Liver (tissue), 3 donors: ENCODE measurements at regions not wholly inside any gene's neighbourhood (a gene's known extent, or its start where the extent isn't known, plus 50 kb on each side); places are given as distances from the start of the nearest gene placed in this dataset.

Experiments
- ATF3 ChIP-seq: IDR thresholded peaks from 2 replicates; pipeline ENCODE4 v1.6.1; 2016; ENCODE audit warnings: antibody characterized with exemption
- CTCF ChIP-seq: fragments of 150-350 bp; IDR thresholded peaks from 2 replicates; pipeline ENCODE4 v1.5.1; 2017; ENCODE audit warnings: improper control_type of control experiment, low read depth, low read length; ENCODE audit not compliant: missing input control
- EGR1 ChIP-seq, 2 donors: IDR thresholded peaks; 2 replicates each; pipeline ENCODE4 v1.6.1; 2016 to 2018; ENCODE audit warnings: antibody characterized with exemption in 2 of 2, low read depth in 2 of 2
- GABPA ChIP-seq, 2 donors: IDR thresholded peaks in 1 of 2; conservative IDR thresholded peaks in 1 of 2; 2 replicates each; pipeline ENCODE4 v1.6.1; 2016; ENCODE audit warnings: antibody characterized with exemption in 2 of 2, mild to moderate bottlenecking in 1 of 2, moderate library complexity in 1 of 2
- HNF4A ChIP-seq, 2 donors: conservative IDR thresholded peaks; 2 replicates each; pipeline ENCODE4 v1.6.1; 2016; ENCODE audit warnings: antibody characterized with exemption in 2 of 2, mild to moderate bottlenecking in 2 of 2
- JUND ChIP-seq, 2 donors: IDR thresholded peaks; 2 replicates each; pipeline ENCODE4 v1.6.1; 2016; ENCODE audit warnings: antibody characterized with exemption in 2 of 2
- MAX ChIP-seq: IDR thresholded peaks from 2 replicates; pipeline ENCODE4 v1.6.1; 2016; ENCODE audit warnings: antibody characterized with exemption
- NR2F2 ChIP-seq: IDR thresholded peaks from 2 replicates; pipeline ENCODE4 v1.6.1; 2016; ENCODE audit warnings: antibody characterized with exemption
- RAD21 ChIP-seq, 2 donors: IDR thresholded peaks; 2 replicates each; pipeline ENCODE4 v1.6.1; 2016; ENCODE audit warnings: antibody characterized with exemption in 2 of 2, mild to moderate bottlenecking in 2 of 2
- REST ChIP-seq: IDR thresholded peaks from 2 replicates; pipeline ENCODE4 v1.6.1; 2016; ENCODE audit warnings: antibody characterized with exemption, mild to moderate bottlenecking
- SP1 ChIP-seq: IDR thresholded peaks from 2 replicates; pipeline ENCODE4 v1.6.1; 2018; ENCODE audit warnings: antibody characterized with exemption, mild to moderate bottlenecking
- TAF1 ChIP-seq: conservative IDR thresholded peaks from 2 replicates; pipeline ENCODE4 v1.6.1; 2016; ENCODE audit warnings: antibody characterized with exemption, mild to moderate bottlenecking
- YY1 ChIP-seq: IDR thresholded peaks from 2 replicates; pipeline ENCODE4 v1.6.1; 2016; ENCODE audit warnings: antibody characterized with exemption, mild to moderate bottlenecking
- ZBTB33 ChIP-seq: IDR thresholded peaks from 2 replicates; pipeline ENCODE4 v1.6.1; 2016; ENCODE audit warnings: antibody characterized with exemption
- donor health status: healthy.
- donor health status: healthy.

DNA sequence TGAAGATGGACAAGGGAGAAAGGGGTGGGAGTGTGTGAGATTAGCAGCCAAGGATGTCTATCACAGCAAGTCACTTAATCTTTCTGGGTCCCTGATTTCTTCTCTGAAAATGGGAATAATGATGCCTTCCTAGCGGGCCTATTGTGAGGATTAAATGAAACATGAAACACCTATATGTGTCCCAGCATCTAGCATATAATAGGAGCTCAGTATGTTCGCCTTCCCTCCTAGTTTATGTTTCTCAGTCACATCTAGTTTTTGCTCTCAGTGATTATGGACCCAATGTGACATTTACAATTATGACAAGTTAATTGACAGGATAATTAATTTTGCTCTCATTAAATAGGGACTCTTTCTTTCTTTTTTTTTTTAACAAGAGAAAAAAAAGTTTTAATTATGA, 252.9 kb downstream of the SNX13 start:
- TF ChIP-seq CTCF (no peak), GABPA (IDR thresholded peaks at IDR 0.05 in 1 of 2, conservative IDR thresholded peaks at IDR 0.05 in 1 of 2) (no peak), REST (no peak), ATF3 (no peak), MAX (no peak), YY1 (no peak), TAF1 (no peak), SP1 (no peak), RAD21 (IDR thresholded peaks at IDR 0.05) (no peak), ZBTB33 (no peak), JUND (IDR thresholded peaks at IDR 0.05) (no peak), NR2F2 (no peak), EGR1 (IDR thresholded peaks at IDR 0.05; ENCODE audit: low read depth in 2 of 2) (no peak), HNF4A (conservative IDR thresholded peaks at IDR 0.05) (no peak)
